Gastrocnemius medialis (tissue), 4 donors: ENCODE measurements at regions not wholly inside any gene's neighbourhood (a gene's known extent, or its start where the extent isn't known, plus 50 kb on each side); places are given as distances from the start of the nearest gene placed in this dataset.

ENCODE experiments used
- ATAC-seq, 2 donors: fragments of 150-250 bp; one replicate each; pipeline ENCODE4 v1.9.1; 2016
- DNase-seq, 2 donors: peaks; one replicate each; pipeline ENCODE4 v3.0.0-alpha.2; 2019
- H3K27ac ChIP-seq, 4 donors: fragments of 200-600 bp; sonication (generic); 1 replicate in 1 of 4; 2 replicates in 3 of 4; pipeline ENCODE4 v1.5.1; 2016 to 2018; ENCODE audit warnings: mild to moderate bottlenecking in 2 of 4, moderate library complexity in 1 of 4
- H3K27me3 ChIP-seq, 3 donors: fragments of 200-600 bp; sonication (generic) in 2 of 3; 1 replicate in 1 of 3; 2 replicates in 2 of 3; pipeline versions ENCODE4 v1.5.1 to v1.6.0; 2016 to 2019; ENCODE audit warnings: mild to moderate bottlenecking in 1 of 3, moderate library complexity in 1 of 3
- H3K36me3 ChIP-seq, 2 donors: fragments of 200-600 bp; sonication (generic) in 1 of 2; one replicate each; pipeline ENCODE4 v1.5.1; 2017 to 2018
- H3K4me1 ChIP-seq, 2 donors: fragments of 200-600 bp; sonication (generic) in 1 of 2; one replicate each; pipeline ENCODE4 v1.5.1; 2016 to 2017; ENCODE audit warnings: mild to moderate bottlenecking in 2 of 2
- H3K4me3 ChIP-seq, 4 donors: fragments of 200-600 bp; sonication (generic) in 3 of 4; 1 replicate in 1 of 4; 2 replicates in 3 of 4; pipeline ENCODE4 v1.5.1; 2016 to 2019; ENCODE audit warnings: mild to moderate bottlenecking in 2 of 4
- H3K9me3 ChIP-seq, 3 donors: fragments of 200-600 bp; sonication (generic) in 2 of 3; 1 replicate in 1 of 3; 2 replicates in 2 of 3; pipeline ENCODE4 v1.5.1; 2016 to 2019
- POLR2A ChIP-seq, 2 donors: fragments of 450-650 bp; IDR thresholded peaks; one replicate each; pipeline ENCODE4 v1.6.1; 2017; ENCODE audit warnings: antibody characterized with exemption in 2 of 2, mild to moderate bottlenecking in 2 of 2, moderate library complexity in 2 of 2
- in situ Hi-C, 4 donors: fragments of 200-750 bp; cut with MboI; loops; one replicate each; pipeline versions ENCODE4 v1.15.0 to v1.8.0; 2017; ENCODE audit warnings: low sequenced_read_pairs in 4 of 4
- intact Hi-C: fragments of 100-400 bp; cut with DNase I; formaldehyde crosslinking; loops from one replicate; pipeline ENCODE4 v1.15.1; 2023; ENCODE audit warnings: low total_unique reads
- TF ChIP-seq, protein P1 (sequence below), 5 experiments: fragments of 450-650 bp in 3 of 5; fragments of 200-600 bp in 2 of 5; sonication (generic) in 2 of 5; IDR thresholded peaks in 4 of 5; conservative IDR thresholded peaks in 1 of 5; 1 replicate in 4 of 5; 2 replicates in 1 of 5; pipeline ENCODE4 v1.5.1; 2016 to 2019; ENCODE audit warnings: antibody characterized with exemption in 5 of 5, mild to moderate bottlenecking in 3 of 5, moderate library complexity in 3 of 5

DNA sequence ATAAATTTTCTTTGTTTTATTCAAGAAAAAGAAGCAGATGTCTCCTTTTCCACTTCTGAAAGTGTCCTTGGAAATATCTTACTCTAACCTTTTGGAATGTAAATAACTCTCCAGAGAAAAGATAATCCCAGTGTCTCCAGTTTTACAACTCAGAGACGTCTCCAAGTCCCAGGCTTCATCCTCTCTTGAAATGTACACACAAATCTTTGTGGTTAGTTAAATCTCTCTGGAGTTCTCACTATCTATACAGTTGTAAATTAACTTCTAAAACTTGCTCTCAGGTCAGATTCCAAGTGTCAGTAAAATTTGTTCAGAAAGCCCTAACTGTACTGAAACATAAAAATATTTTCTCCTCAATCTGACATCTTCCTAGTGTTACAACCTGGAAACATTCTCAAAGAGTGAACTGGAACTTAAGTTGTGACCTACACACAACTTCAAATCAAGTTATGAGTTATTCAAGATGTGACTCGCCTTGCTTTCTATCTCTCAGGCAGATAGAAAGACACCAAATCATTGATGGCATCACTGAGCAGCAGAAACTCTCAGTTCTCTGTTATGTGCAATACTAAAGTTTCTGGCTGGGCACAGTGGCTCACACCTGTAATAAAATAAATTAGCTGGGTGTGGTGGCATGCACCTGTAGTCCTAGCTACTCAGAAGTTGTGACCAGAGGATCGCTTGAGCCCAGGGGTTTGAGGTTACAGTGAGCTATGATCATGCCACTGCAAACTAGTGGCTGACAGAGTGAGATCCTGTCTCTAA, 284.2 kb downstream of the RCHY1 start:
- intact Hi-C loops (no loop called here), in situ Hi-C loops (no loop called here)
- no peak overlapping the region for H3K4me3 ChIP-seq
- no peak for TF ChIP-seq POLR2A (IDR thresholded peaks at IDR 0.05)
- TF ChIP-seq, protein P1, sequence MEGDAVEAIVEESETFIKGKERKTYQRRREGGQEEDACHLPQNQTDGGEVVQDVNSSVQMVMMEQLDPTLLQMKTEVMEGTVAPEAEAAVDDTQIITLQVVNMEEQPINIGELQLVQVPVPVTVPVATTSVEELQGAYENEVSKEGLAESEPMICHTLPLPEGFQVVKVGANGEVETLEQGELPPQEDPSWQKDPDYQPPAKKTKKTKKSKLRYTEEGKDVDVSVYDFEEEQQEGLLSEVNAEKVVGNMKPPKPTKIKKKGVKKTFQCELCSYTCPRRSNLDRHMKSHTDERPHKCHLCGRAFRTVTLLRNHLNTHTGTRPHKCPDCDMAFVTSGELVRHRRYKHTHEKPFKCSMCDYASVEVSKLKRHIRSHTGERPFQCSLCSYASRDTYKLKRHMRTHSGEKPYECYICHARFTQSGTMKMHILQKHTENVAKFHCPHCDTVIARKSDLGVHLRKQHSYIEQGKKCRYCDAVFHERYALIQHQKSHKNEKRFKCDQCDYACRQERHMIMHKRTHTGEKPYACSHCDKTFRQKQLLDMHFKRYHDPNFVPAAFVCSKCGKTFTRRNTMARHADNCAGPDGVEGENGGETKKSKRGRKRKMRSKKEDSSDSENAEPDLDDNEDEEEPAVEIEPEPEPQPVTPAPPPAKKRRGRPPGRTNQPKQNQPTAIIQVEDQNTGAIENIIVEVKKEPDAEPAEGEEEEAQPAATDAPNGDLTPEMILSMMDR (IDR thresholded peaks at IDR 0.05 in 4 of 5, conservative IDR thresholded peaks at IDR 0.05 in 1 of 5): no peak
- no peaks in the 10 kb centered on the region for H3K4me1 ChIP-seq
- no peaks in the 10 kb centered on the region for H3K9me3 ChIP-seq
- no peaks in the 10 kb centered on the region for H3K27me3 ChIP-seq
- ATAC-seq (no peak), DNase-seq (no peak)
- no peaks in the 10 kb centered on the region for H3K36me3 ChIP-seq
- no peak overlapping the region for H3K27ac ChIP-seq

DNA sequence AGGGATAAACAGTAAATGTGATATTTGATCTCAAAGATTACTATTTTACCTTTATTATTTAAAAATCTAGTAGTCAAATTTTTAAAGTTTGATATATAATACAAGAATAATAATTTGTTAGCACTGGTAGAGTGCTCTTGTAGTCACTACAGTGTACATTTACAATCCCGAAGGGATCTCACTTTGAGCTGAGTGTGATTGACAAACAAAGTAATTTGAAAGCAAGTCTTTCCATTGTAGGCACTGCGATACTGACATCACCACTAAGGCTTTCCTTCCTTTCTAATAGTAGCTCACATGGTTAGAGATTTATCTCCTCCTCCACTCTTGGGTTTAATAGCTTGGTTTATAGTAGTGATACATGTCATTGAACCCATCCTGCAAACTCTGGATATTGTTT, 280.6 kb downstream of the PARM1 start:
- no peak for DNase-seq
- Histone ChIP-seq H3K9me3 (no peaks in the 10 kb centered on the region), H3K27ac (no peak overlapping the region), H3K4me1 (no peaks in the 10 kb centered on the region), H3K36me3 (no peaks in the 10 kb centered on the region), H3K4me3 (no peak overlapping the region), H3K27me3 (no peaks in the 10 kb centered on the region)
- in situ Hi-C loops: no loop called here
- ATAC-seq: no peak
- intact Hi-C loops: no loop called here
- TF ChIP-seq, protein P1 (IDR thresholded peaks at IDR 0.05 in 4 of 5, conservative IDR thresholded peaks at IDR 0.05 in 1 of 5): no peak
- no peak for TF ChIP-seq POLR2A (IDR thresholded peaks at IDR 0.05)

DNA sequence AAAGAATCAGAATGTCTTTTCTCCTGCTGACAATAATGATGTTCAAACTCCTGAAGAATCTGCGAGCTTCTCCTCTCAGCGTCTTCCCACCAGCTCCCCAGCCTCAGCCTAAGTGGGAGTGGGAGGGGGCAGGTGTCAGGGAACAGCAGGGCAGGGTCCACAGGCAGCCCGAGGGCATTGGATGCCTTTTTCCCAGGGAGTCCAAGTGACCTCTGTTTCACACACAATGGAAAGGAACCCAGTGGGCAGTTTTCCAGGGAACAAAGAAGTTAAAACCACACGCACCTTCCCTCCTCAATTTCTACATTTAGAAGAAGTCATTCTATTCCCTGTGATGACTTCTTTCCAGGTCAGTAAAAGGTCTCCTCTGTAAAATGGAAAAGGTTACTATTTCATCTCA, 278.5 kb downstream of the PARM1 start:
- Histone ChIP-seq H3K27me3 (no peaks in the 10 kb centered on the region), H3K27ac (no peak overlapping the region), H3K36me3 (no peaks in the 10 kb centered on the region), H3K9me3 (no peaks in the 10 kb centered on the region), H3K4me1 (no peaks in the 10 kb centered on the region), H3K4me3 (no peak overlapping the region)
- intact Hi-C loops (no loop called here), in situ Hi-C loops (no loop called here)
- no peak for ATAC-seq
- no peak for DNase-seq
- TF ChIP-seq, protein P1 (IDR thresholded peaks at IDR 0.05 in 4 of 5, conservative IDR thresholded peaks at IDR 0.05 in 1 of 5): no peak
- no peak for TF ChIP-seq POLR2A (IDR thresholded peaks at IDR 0.05)

DNA sequence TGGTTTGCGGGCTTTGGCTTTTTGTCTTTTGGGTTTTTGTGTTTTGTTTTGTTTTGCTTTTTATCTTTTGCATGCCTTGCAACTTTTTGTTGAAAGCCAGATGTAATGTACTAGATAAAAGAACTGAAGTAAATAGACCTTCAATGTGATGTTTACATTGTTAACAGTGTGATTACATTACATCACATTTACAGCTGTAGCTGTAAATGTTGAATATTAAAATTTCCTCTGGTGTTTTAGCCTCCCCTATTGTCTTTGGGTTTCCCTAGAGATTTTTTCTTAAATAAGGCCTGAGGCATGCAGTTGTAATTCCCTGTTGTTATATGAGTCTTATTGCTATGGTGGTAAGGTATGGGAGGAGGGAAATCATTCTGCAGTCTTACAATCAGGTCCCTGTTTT, 275.0 kb downstream of the PARM1 start:
- Histone ChIP-seq H3K27ac (no peak overlapping the region), H3K27me3 (no peaks in the 10 kb centered on the region), H3K4me1 (no peaks in the 10 kb centered on the region), H3K9me3 (no peaks in the 10 kb centered on the region), H3K36me3 (no peaks in the 10 kb centered on the region), H3K4me3 (no peak overlapping the region)
- ATAC-seq: no peak
- in situ Hi-C loops: no loop called here
- intact Hi-C loops: no loop called here
- TF ChIP-seq POLR2A (IDR thresholded peaks at IDR 0.05): no peak
- TF ChIP-seq, protein P1 (IDR thresholded peaks at IDR 0.05 in 4 of 5, conservative IDR thresholded peaks at IDR 0.05 in 1 of 5): no peak
- DNase-seq: no peak

DNA sequence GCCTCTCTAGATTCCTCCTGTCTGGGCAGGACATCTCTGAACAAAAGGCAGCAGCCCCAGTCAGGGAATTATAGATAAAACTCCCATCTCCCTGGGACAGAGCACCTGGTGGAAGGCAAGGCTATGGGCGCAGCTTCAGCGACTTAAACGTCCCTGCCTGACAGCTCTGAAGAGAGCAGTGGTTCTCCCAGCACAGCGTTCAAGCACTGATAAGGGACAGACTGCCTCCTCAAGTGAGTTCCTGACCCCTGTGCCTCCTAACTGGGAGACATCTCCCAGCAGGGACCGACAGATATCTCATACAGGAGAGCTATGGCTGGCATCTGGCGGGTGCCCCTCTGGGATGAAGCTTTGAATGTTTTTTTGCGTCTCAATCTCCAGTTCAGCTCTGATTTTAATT, 262.2 kb downstream of the PARM1 start:
- ATAC-seq (no peak), DNase-seq (no peak)
- Histone ChIP-seq H3K4me1 (no peaks in the 10 kb centered on the region), H3K27me3 (no peaks in the 10 kb centered on the region), H3K9me3 (no peaks in the 10 kb centered on the region), H3K36me3 (no peaks in the 10 kb centered on the region), H3K27ac (no peak overlapping the region), H3K4me3 (no peak overlapping the region)
- no peak for TF ChIP-seq POLR2A (IDR thresholded peaks at IDR 0.05)
- TF ChIP-seq, protein P1 (IDR thresholded peaks at IDR 0.05 in 4 of 5, conservative IDR thresholded peaks at IDR 0.05 in 1 of 5): no peak
- intact Hi-C loops (no loop called here), in situ Hi-C loops (no loop called here)
